BJ (cell line): ENCODE measurements at regions not wholly inside any gene's neighbourhood (a gene's known extent, or its start where the extent isn't known, plus 50 kb on each side); places are given as distances from the start of the nearest gene placed in this dataset.

Experiments used
- CTCF ChIA-PET: fragments of 350-600 bp; formaldehyde crosslinking; extraction: SDS; loops from one replicate; lab custom pipeline; 2021; ENCODE audit warnings: antibody characterized with exemption, inconsistent platforms; lab: Yijun Ruan, JAX
- POLR2A ChIA-PET: fragments of 300-600 bp; sonication (Branson Sonifier 250); formaldehyde crosslinking; extraction: SDS; loops from one replicate; lab custom pipeline; 2021; ENCODE audit warnings: antibody characterized with exemption; lab: Charles Lee
- DNase-seq: peaks from one replicate; pipeline ENCODE4 v3.0.0-alpha.2; 2011; ENCODE audit warnings: low read depth
- H3K27me3 ChIP-seq: 2 replicates; pipeline ENCODE4 v1.6.0; 2011; ENCODE audit warnings: low read length; ENCODE audit not compliant: control insufficient read depth, insufficient read depth
- H3K36me3 ChIP-seq: 2 replicates; pipeline ENCODE4 v1.5.1; 2011; ENCODE audit warnings: low read length; ENCODE audit not compliant: control insufficient read depth, insufficient read depth
- H3K4me3 ChIP-seq: 2 replicates; pipeline ENCODE4 v1.5.1; 2011; ENCODE audit warnings: low read depth, mild to moderate bottlenecking, control low read depth, low read length
- CTCF ChIP-seq: IDR thresholded peaks from 2 replicates; pipeline ENCODE4 v1.5.1; 2011; ENCODE audit warnings: low read depth, mild to moderate bottlenecking, control low read depth, inconsistent platforms, low read length, moderate library complexity; ENCODE audit not compliant: insufficient read depth

GRCh38 chr14:30290001-30290400 is 269.0 kb upstream of the G2E3 start:
- POLR2A ChIA-PET, result no interaction called here
- CTCF ChIA-PET, result no interaction called here

GRCh38 chr14:30291216-30291615 is 267.7 kb upstream of the G2E3 start:
- Histone ChIP-seq H3K27me3 (no peaks in the 10 kb centered on the region), H3K4me3 (no peak overlapping the region), H3K36me3 (no peaks in the 10 kb centered on the region)
- POLR2A ChIA-PET, result no interaction called here
- DNase-seq, result no peak
- TF ChIP-seq CTCF, result no peak
- CTCF ChIA-PET, result interaction anchor here (1.9 kb wide), 1 partner anchor 20 kb away, joined by 10 read pairs; no protein-coding TSS in a partner anchor

More at GRCh38 chr14:30290001-30290400, 269.0 kb upstream of the G2E3 start:
- DNase-seq, result no peak
- no peak for TF ChIP-seq CTCF
- Histone ChIP-seq H3K36me3 (no peaks in the 10 kb centered on the region), H3K27me3 (no peaks in the 10 kb centered on the region), H3K4me3 (no peak overlapping the region)

- DNase-seq, result no peak
- no peak for TF ChIP-seq CTCF
- no peaks in the 10 kb centered on the region for H3K27me3 ChIP-seq
- CTCF ChIA-PET, result interaction anchor here (0.7 to 1.9 kb wide), 5 partner anchors 8 to 78 kb away, joined by 3 to 10 read pairs (median 3); no protein-coding TSS in a partner anchor
- POLR2A ChIA-PET, result no interaction called here
- H3K4me3 ChIP-seq, result no peak overlapping the region
- no peaks in the 10 kb centered on the region for H3K36me3 ChIP-seq
Measured at GRCh38 chr14:30292541-30292940, 266.4 kb upstream of the G2E3 start.

GRCh38 chr14:30295980-30296379 is 263.0 kb upstream of the G2E3 start:
- DNase-seq, result no peak
- Histone ChIP-seq H3K27me3 (no peaks in the 10 kb centered on the region), H3K36me3 (no peaks in the 10 kb centered on the region), H3K4me3 (no peak overlapping the region)
- ChIA-PET POLR2A (no interaction called here), CTCF (no interaction called here)
- TF ChIP-seq CTCF, result no peak

GRCh38 chr14:30296931-30297405 is 262.0 kb upstream of the G2E3 start:
- CTCF ChIA-PET, result interaction anchor here (0.8 kb wide), 1 partner anchor 13 kb away, joined by 3 read pairs; no protein-coding TSS in a partner anchor
- H3K27me3 ChIP-seq, result no peaks in the 10 kb centered on the region
- H3K36me3 ChIP-seq, result no peaks in the 10 kb centered on the region
- H3K4me3 ChIP-seq, result no peak overlapping the region
- no peak for TF ChIP-seq CTCF
- POLR2A ChIA-PET, result no interaction called here
- DNase-seq, result no peak
